Endodermal cell (in vitro differentiated cells): ENCODE measurements at regions not wholly inside any gene's neighbourhood (a gene's known extent, or its start where the extent isn't known, plus 50 kb on each side); places are given as distances from the start of the nearest gene placed in this dataset.

ENCODE experiments used
- DNase-seq: peaks from one replicate; pipeline ENCODE4 v3.0.0-alpha.2; 2017
- H3K27ac ChIP-seq: 2 replicates; pipeline ENCODE4 v1.5.1; 2013; ENCODE audit warnings: mild to moderate bottlenecking, low read depth, low read length, moderate library complexity
- H3K27me3 ChIP-seq: 2 replicates; pipeline ENCODE4 v1.6.1; 2013; ENCODE audit warnings: mild to moderate bottlenecking, low read length, moderate library complexity; ENCODE audit not compliant: insufficient read depth, control insufficient read depth, poor library complexity, severe bottlenecking
- H3K36me3 ChIP-seq: 2 replicates; pipeline ENCODE4 v1.7.0; 2013; ENCODE audit warnings: mild to moderate bottlenecking, low read length, moderate library complexity; ENCODE audit not compliant: control insufficient read depth, insufficient read depth
- H3K4me1 ChIP-seq: one replicate; pipeline ENCODE4 v1.7.0; 2013; ENCODE audit warnings: low read length; ENCODE audit not compliant: control insufficient read depth, insufficient read depth
- H3K4me3 ChIP-seq: 2 replicates; pipeline ENCODE4 v1.5.1; 2013; ENCODE audit warnings: mild to moderate bottlenecking, low read length, moderate library complexity
- H3K9ac ChIP-seq: 2 replicates; pipeline ENCODE4 v1.6.1; 2013; ENCODE audit warnings: mild to moderate bottlenecking, low read length, moderate library complexity; ENCODE audit not compliant: poor library complexity, severe bottlenecking; ENCODE audit errors: extremely low read depth
- H3K9me3 ChIP-seq: 2 replicates; pipeline ENCODE4 v1.6.1; 2013; ENCODE audit warnings: mild to moderate bottlenecking, low read length, moderate library complexity; ENCODE audit not compliant: control insufficient read depth
- H3K27ac Mint-ChIP-seq: 2 replicates; pipeline ENCODE4 v1.8.0; 2020; ENCODE audit warnings: mixed read lengths
- H3K27me3 Mint-ChIP-seq: 2 replicates; pipeline ENCODE4 v1.8.0; 2021; ENCODE audit warnings: mild to moderate bottlenecking, mixed read lengths; ENCODE audit not compliant: insufficient read depth
- H3K36me3 Mint-ChIP-seq: 2 replicates; pipeline ENCODE4 v1.8.0; 2020; ENCODE audit warnings: low read depth, mixed read lengths
- H3K4me1 Mint-ChIP-seq: 2 replicates; pipeline ENCODE4 v1.8.0; 2020; ENCODE audit warnings: mixed read lengths
- H3K4me3 Mint-ChIP-seq: 2 replicates; pipeline ENCODE4 v1.8.0; 2020; ENCODE audit warnings: mild to moderate bottlenecking, moderate library complexity, mixed read lengths
- H3K9me3 Mint-ChIP-seq: 2 replicates; pipeline ENCODE4 v1.8.0; 2020; ENCODE audit warnings: mild to moderate bottlenecking, mixed read lengths
- CTCF ChIP-seq: fragments of 200-600 bp; sonication (generic); conservative IDR thresholded peaks from 2 replicates; pipeline ENCODE4 v1.5.0; 2021; ENCODE audit warnings: antibody characterized with exemption, mild to moderate bottlenecking
- WGBS, 2 experiments: methylation state at CpG; one replicate each; pipeline versions ENCODE4 v1.1.5 to v1.1.7; 2013; ENCODE audit warnings: missing lambda C conversion rate in 2 of 2, mixed read lengths in 1 of 2; ENCODE audit not compliant: insufficient coverage in 1 of 2, insufficient read length in 1 of 2; 5-methylcytosine and 5-hydroxymethylcytosine counted together

GRCh38 chr6:169324656-169325459 lies 71.2 kb upstream of the THBS2 start:
- Mint-ChIP-seq H3K4me1 (peaks cover 16% of the 10 kb centered on the region), H3K27me3 (no peaks in the 10 kb centered on the region), H3K4me3 (no peak overlapping the region), H3K27ac (no peak overlapping the region), H3K9me3 (no peaks in the 10 kb centered on the region), H3K36me3 (no peaks in the 10 kb centered on the region)
- H3K4me3 ChIP-seq: no peak overlapping the region
- no peaks in the 10 kb centered on the region for H3K9me3 ChIP-seq
- no peak for TF ChIP-seq CTCF
- H3K4me1 ChIP-seq: peaks cover 2% of the 10 kb centered on the region
- no peaks in the 10 kb centered on the region for H3K27me3 ChIP-seq
- WGBS, 2 experiments: 87 to 93% methylated on average over 10 of the region's 10 CpGs
- H3K9ac ChIP-seq: no peak overlapping the region
- H3K36me3 ChIP-seq: no peaks in the 10 kb centered on the region
- H3K27ac ChIP-seq: no peak overlapping the region
- DNase-seq: no peak

GRCh38 chr6:169324086-169324485 lies 70.4 kb upstream of the THBS2 start:
- no peak for TF ChIP-seq CTCF
- WGBS, 2 experiments: 94 to 96% methylated on average over 3 to 4 of the region's 4 CpGs
- Mint-ChIP-seq H3K4me3 (no peak overlapping the region), H3K27ac (no peak overlapping the region), H3K27me3 (no peaks in the 10 kb centered on the region), H3K36me3 (no peaks in the 10 kb centered on the region), H3K4me1 (peaks cover 16% of the 10 kb centered on the region), H3K9me3 (no peaks in the 10 kb centered on the region)
- Histone ChIP-seq H3K4me1 (peaks cover 2% of the 10 kb centered on the region), H3K9me3 (no peaks in the 10 kb centered on the region), H3K27ac (no peak overlapping the region), H3K4me3 (no peak overlapping the region), H3K27me3 (no peaks in the 10 kb centered on the region), H3K9ac (no peak overlapping the region), H3K36me3 (no peaks in the 10 kb centered on the region)
- DNase-seq: no peak

GRCh38 chr6:169323221-169323620 lies 69.6 kb upstream of the THBS2 start:
- no peaks in the 10 kb centered on the region for H3K36me3 ChIP-seq
- H3K4me1 ChIP-seq: peaks cover 2% of the 10 kb centered on the region
- no peaks in the 10 kb centered on the region for H3K9me3 Mint-ChIP-seq
- peaks cover 19% of the 10 kb centered on the region for H3K4me1 Mint-ChIP-seq
- no peak overlapping the region for H3K9ac ChIP-seq
- WGBS, 2 experiments: 89% methylated on average over 5 of the region's 5 CpGs; no CpG with 5 or more reads in 1 of the 2 experiments
- H3K27ac Mint-ChIP-seq: no peak overlapping the region
- no peaks in the 10 kb centered on the region for H3K27me3 ChIP-seq
- no peak for DNase-seq
- no peak overlapping the region for H3K4me3 Mint-ChIP-seq
- H3K27me3 Mint-ChIP-seq: no peaks in the 10 kb centered on the region
- no peak for TF ChIP-seq CTCF
- no peaks in the 10 kb centered on the region for H3K36me3 Mint-ChIP-seq
- H3K27ac ChIP-seq: no peak overlapping the region
- no peaks in the 10 kb centered on the region for H3K9me3 ChIP-seq
- no peak overlapping the region for H3K4me3 ChIP-seq
